HepG2 (cell line): ENCODE measurements at regions not wholly inside any gene's neighbourhood (a gene's known extent, or its start where the extent isn't known, plus 50 kb on each side); places are given as distances from the start of the nearest gene placed in this dataset.

ENCODE experiments used
- ATAC-seq: fragments of 200-7000 bp; cut with Tn5 transposase; 3 replicates; pipeline ENCODE4 v1.9.1; 2020; ENCODE audit warnings: mild to moderate bottlenecking, moderate library complexity
- BruUV-seq: library from RNA; stranded (reverse); fragments of 400-500 nt; replicated peaks from 2 replicates; lab custom pipeline; 2021; lab: Mats Ljungman, UMichigan
- CTCF ChIA-PET: fragments of 300-600 bp; formaldehyde crosslinking; extraction: SDS; loops from one replicate; lab custom pipeline; 2021; ENCODE audit warnings: low total read pairs, inconsistent platforms, low intra/inter-chr PET ratio; lab: Yijun Ruan, JAX
- POLR2A ChIA-PET: fragments of 350-600 bp; sonication (Branson Sonifier 250); formaldehyde crosslinking; loops from one replicate; lab custom pipeline; 2020; ENCODE audit warnings: antibody characterized with exemption, inconsistent platforms; lab: Yijun Ruan, JAX
- DNase-seq: peaks from one replicate; pipeline ENCODE4 v3.0.0-alpha.2; 2015; ENCODE audit warnings: low spot score
- FAIRE-seq: peaks from 3 replicates; lab custom pipeline; 2011; peaks lifted over from hg19 to GRCh38; lab: Jason Lieb, UNC
- H2AFZ ChIP-seq: one replicate; pipeline ENCODE4 v1.6.1; 2011; ENCODE audit warnings: low read length, inconsistent platforms
- H3K27ac ChIP-seq: fragments of 300-600 bp; 3 replicates; pipeline ENCODE4 v1.8.0; 2011; ENCODE audit warnings: mixed run types, mild to moderate bottlenecking, mixed read lengths, low read length, inconsistent platforms; ENCODE audit not compliant: insufficient read depth; ENCODE audit errors: extremely low read length
- H3K27me3 ChIP-seq, 2 experiments: fragments of 200-600 bp in 1 of 2; 2 replicates in 1 of 2; 3 replicates in 1 of 2; pipeline versions ENCODE4 v1.6.0 to v1.8.0; 2011; ENCODE audit warnings: low read length in 2 of 2, mild to moderate bottlenecking in 2 of 2, moderate library complexity in 2 of 2, inconsistent platforms in 1 of 2; ENCODE audit not compliant: insufficient read depth in 2 of 2, control insufficient read depth in 1 of 2
- H3K36me3 ChIP-seq, 2 experiments: fragments of 200-600 bp in 1 of 2; replicated peaks in 1 of 2; 2 replicates in 1 of 2; 3 replicates in 1 of 2; pipeline versions ENCODE4 v1.5.1 to v1.8.0; 2011; ENCODE audit warnings: low read length in 2 of 2, inconsistent platforms in 1 of 2; ENCODE audit not compliant: insufficient read depth in 2 of 2, control insufficient read depth in 1 of 2
- H3K4me1 ChIP-seq: 2 replicates; pipeline ENCODE4 v1.5.1; 2012; ENCODE audit warnings: low read length, inconsistent platforms; ENCODE audit not compliant: insufficient read depth
- H3K4me2 ChIP-seq: 2 replicates; pipeline ENCODE4 v1.6.0; 2011; ENCODE audit warnings: low read depth, low read length, inconsistent platforms
- H3K4me3 ChIP-seq, 3 experiments: fragments of 200-600 bp in 1 of 3; sonication (generic), shearing (Covaris generic) in 1 of 3; replicated peaks in 1 of 3; 2 replicates each; pipeline ENCODE4 v1.5.1; 2011 to 2016; ENCODE audit warnings: low read length in 3 of 3, inconsistent platforms in 2 of 3, low read depth in 2 of 3, mild to moderate bottlenecking in 2 of 3, control low read depth in 1 of 3, mixed read lengths in 1 of 3; ENCODE audit not compliant: insufficient read depth in 1 of 3
- H3K79me2 ChIP-seq: one replicate; pipeline ENCODE4 v1.6.1; 2011; ENCODE audit warnings: low read length, inconsistent platforms; ENCODE audit not compliant: insufficient read depth
- H3K9ac ChIP-seq: 2 replicates; pipeline ENCODE4 v1.6.0; 2011; ENCODE audit warnings: mild to moderate bottlenecking, low read depth, low read length, inconsistent platforms; ENCODE audit not compliant: insufficient read depth
- H3K9me3 ChIP-seq: 2 replicates; pipeline ENCODE4 v1.5.1; 2012; ENCODE audit warnings: mild to moderate bottlenecking, low read length
- H4K20me1 ChIP-seq: 2 replicates; pipeline ENCODE4 v1.6.0; 2011; ENCODE audit warnings: inconsistent platforms, mild to moderate bottlenecking, low read length, moderate library complexity; ENCODE audit not compliant: insufficient read depth
- ATF2 ChIP-seq: sonication (generic); formaldehyde crosslinking; IDR thresholded peaks from 2 replicates; pipeline ENCODE4 v1.4.0; 2020; ENCODE audit warnings: missing genetic modification reagents
- ATF7 ChIP-seq, 2 experiments: fragments of 450-650 bp in 1 of 2; sonication (generic) in 1 of 2; formaldehyde crosslinking in 1 of 2; IDR thresholded peaks; 2 replicates each; pipeline versions ENCODE4 v1.4.0 to v1.6.1; 2016 to 2020; ENCODE audit warnings: antibody characterized with exemption in 1 of 2, mild to moderate bottlenecking in 1 of 2, missing genetic modification reagents in 1 of 2
- CHD4 ChIP-seq: fragments of 200-600 bp; sonication (generic); IDR thresholded peaks from 2 replicates; pipeline ENCODE4 v1.7.0; 2017; ENCODE audit warnings: mild to moderate bottlenecking, low read length, borderline replicate concordance
- KDM3A ChIP-seq: IDR thresholded peaks from 2 replicates; pipeline ENCODE4 v1.6.1; 2018; ENCODE audit warnings: low read depth, missing compliant biosample characterization
- RFX1 ChIP-seq: fragments of 450-650 bp; IDR thresholded peaks from 2 replicates; pipeline ENCODE4 v1.6.1; 2017
- SKIL ChIP-seq: sonication (generic); formaldehyde crosslinking; IDR thresholded peaks from 2 replicates; pipeline ENCODE4 v1.8.0; 2022; ENCODE audit warnings: missing genetic modification reagents, mild to moderate bottlenecking, moderate library complexity, borderline replicate concordance
- WGBS: methylation state at CpG from one replicate; pipeline ENCODE4 v1.1.6; 2017; ENCODE audit warnings: low lambda C conversion rate; 5-methylcytosine and 5-hydroxymethylcytosine counted together
- in situ Hi-C: cut with HindIII; loops from 2 replicates; pipeline ENCODE4 v1.10.0; 2017; ENCODE audit warnings: low pct_unique_long_range_greater_than_20kb; ENCODE audit not compliant: extremely low pct_ligation_motif_present
- intact Hi-C: fragments of 100-400 bp; cut with micrococcal nuclease; formaldehyde crosslinking; loops from one replicate; pipeline ENCODE4 v1.10.0; 2022; ENCODE audit not compliant: unreplicated experiment

- H3K4me2 ChIP-seq = no peak overlapping the region
- peaks cover 2% of the 10 kb centered on the region; the same call in 1 of the 2 replicates for H3K4me1 ChIP-seq
- ChIA-PET POLR2A (no interaction called here), CTCF (no interaction called here)
- in situ Hi-C loops (no loop called here), intact Hi-C loops (no loop called here)
- no peaks in the 10 kb centered on the region for H3K79me2 ChIP-seq
- H3K4me3 ChIP-seq = no peak overlapping the region
- ATAC-seq (no peak), FAIRE-seq (no peak), DNase-seq (no peak)
- H3K27ac ChIP-seq = no peak overlapping the region
- H2AFZ ChIP-seq = no peak overlapping the region
- TF ChIP-seq SKIL (CRISPR knock-in tag) = no peak
- TF ChIP-seq KDM3A (CRISPR knock-in tag) = no peak
- TF ChIP-seq ATF2 (CRISPR knock-in tag) = no peak
- no peak for TF ChIP-seq ATF7 (IDR thresholded peaks at IDR 0.05)
- TF ChIP-seq ATF7 (CRISPR knock-in tag; IDR thresholded peaks at IDR 0.05) = no peak
- no peak for TF ChIP-seq CHD4
- TF ChIP-seq RFX1 = no peak
- WGBS = 5% methylated on average over 2 of the region's 2 CpGs
- no TSS peak for BruUV-seq
- no peaks in the 10 kb centered on the region for H3K9me3 ChIP-seq
- no peaks in the 10 kb centered on the region for H3K36me3 ChIP-seq
- no peak overlapping the region for H3K9ac ChIP-seq
- peaks cover 0 to 10% of the 10 kb centered on the region in 2 experiments; a peak in 2 of 5 replicates for H3K27me3 ChIP-seq
- H4K20me1 ChIP-seq = no peaks in the 10 kb centered on the region
Observed at GRCh38 chr2:64219149-64219548, 74.9 kb upstream of the PELI1 start.
